ENCODE measurements at regions not wholly inside any gene's neighbourhood (a gene's known extent, or its start where the extent isn't known, plus 50 kb on each side); places are given as distances from the start of the nearest gene placed in this dataset.

GRCh38 chr15:96501362-96501761 lies 170.9 kb downstream of the NR2F2 start:
- TF ChIP-seq TCF12 (IDR thresholded peaks at IDR 0.05; ENCODE audit: low read depth) (no peak), YY1 (IDR thresholded peaks at IDR 0.05; ENCODE audit: low read depth) (no peak), CEBPB (IDR thresholded peaks at IDR 0.05) (no peak), MAX (IDR thresholded peaks at IDR 0.05) (no peak), FOXM1 (IDR thresholded peaks at IDR 0.05; ENCODE audit: borderline replicate concordance, low read depth) (no peak), NFIC (IDR thresholded peaks at IDR 0.05) (no peak), EGR1 (IDR thresholded peaks at IDR 0.05) (no peak), USF1 (IDR thresholded peaks at IDR 0.05) (no peak), TEAD4 (IDR thresholded peaks at IDR 0.05) (no peak), TAF1 (IDR thresholded peaks at IDR 0.05; ENCODE audit: low read depth) (no peak), RAD21 (IDR thresholded peaks at IDR 0.05; ENCODE audit: low read depth) (no peak), REST (IDR thresholded peaks at IDR 0.05; ENCODE audit: low read depth) (no peak), EP300 (IDR thresholded peaks at IDR 0.05; ENCODE audit: borderline replicate concordance) (no peak), CREB1 (IDR thresholded peaks at IDR 0.05; ENCODE audit: low read depth) (no peak), ZBTB7A (IDR thresholded peaks at IDR 0.05; ENCODE audit: low read depth) (no peak)

GRCh38 chr15:96502196-96502595 lies 171.7 kb downstream of the NR2F2 start:
- TF ChIP-seq YY1 (IDR thresholded peaks at IDR 0.05; ENCODE audit: low read depth) (no peak), FOXM1 (IDR thresholded peaks at IDR 0.05; ENCODE audit: borderline replicate concordance, low read depth) (no peak), REST (IDR thresholded peaks at IDR 0.05; ENCODE audit: low read depth) (no peak), EP300 (IDR thresholded peaks at IDR 0.05; ENCODE audit: borderline replicate concordance) (no peak), ZBTB7A (IDR thresholded peaks at IDR 0.05; ENCODE audit: low read depth) (no peak), CREB1 (IDR thresholded peaks at IDR 0.05; ENCODE audit: low read depth) (no peak), USF1 (IDR thresholded peaks at IDR 0.05) (no peak), MAX (IDR thresholded peaks at IDR 0.05) (no peak), TCF12 (IDR thresholded peaks at IDR 0.05; ENCODE audit: low read depth) (no peak), TAF1 (IDR thresholded peaks at IDR 0.05; ENCODE audit: low read depth) (no peak), TEAD4 (IDR thresholded peaks at IDR 0.05) (no peak), NFIC (IDR thresholded peaks at IDR 0.05) (no peak), CEBPB (IDR thresholded peaks at IDR 0.05) (no peak)

- TF ChIP-seq EGR1 (IDR thresholded peaks at IDR 0.05) (no peak), TAF1 (IDR thresholded peaks at IDR 0.05; ENCODE audit: low read depth) (no peak), USF1 (IDR thresholded peaks at IDR 0.05) (no peak), CEBPB (IDR thresholded peaks at IDR 0.05) (no peak), EP300 (IDR thresholded peaks at IDR 0.05; ENCODE audit: borderline replicate concordance) (no peak), RAD21 (IDR thresholded peaks at IDR 0.05; ENCODE audit: low read depth) (no peak), NFIC (IDR thresholded peaks at IDR 0.05) (no peak), MAX (IDR thresholded peaks at IDR 0.05) (no peak), FOXM1 (IDR thresholded peaks at IDR 0.05; ENCODE audit: borderline replicate concordance, low read depth) (no peak), REST (IDR thresholded peaks at IDR 0.05; ENCODE audit: low read depth) (no peak), ZBTB7A (IDR thresholded peaks at IDR 0.05; ENCODE audit: low read depth) (no peak), CREB1 (IDR thresholded peaks at IDR 0.05; ENCODE audit: low read depth) (no peak), YY1 (IDR thresholded peaks at IDR 0.05; ENCODE audit: low read depth) (no peak), TEAD4 (IDR thresholded peaks at IDR 0.05) (no peak), TCF12 (IDR thresholded peaks at IDR 0.05; ENCODE audit: low read depth) (no peak)
Observed at GRCh38 chr15:96503276-96503675, 172.8 kb downstream of the NR2F2 start.

- TF ChIP-seq EGR1 (IDR thresholded peaks at IDR 0.05) (no peak), YY1 (IDR thresholded peaks at IDR 0.05; ENCODE audit: low read depth) (no peak), TEAD4 (IDR thresholded peaks at IDR 0.05) (no peak), TCF12 (IDR thresholded peaks at IDR 0.05; ENCODE audit: low read depth) (no peak), RAD21 (IDR thresholded peaks at IDR 0.05; ENCODE audit: low read depth) (no peak), EP300 (IDR thresholded peaks at IDR 0.05; ENCODE audit: borderline replicate concordance) (no peak), ZBTB7A (IDR thresholded peaks at IDR 0.05; ENCODE audit: low read depth) (no peak), REST (IDR thresholded peaks at IDR 0.05; ENCODE audit: low read depth) (no peak), CEBPB (IDR thresholded peaks at IDR 0.05) (no peak), TAF1 (IDR thresholded peaks at IDR 0.05; ENCODE audit: low read depth) (no peak), NFIC (IDR thresholded peaks at IDR 0.05) (no peak), USF1 (IDR thresholded peaks at IDR 0.05) (no peak), FOXM1 (IDR thresholded peaks at IDR 0.05; ENCODE audit: borderline replicate concordance, low read depth) (no peak), MAX (IDR thresholded peaks at IDR 0.05) (no peak)
Observed at GRCh38 chr15:96504371-96504770, 173.9 kb downstream of the NR2F2 start.
